Progenitor cell of endocrine pancreas (in vitro differentiated cells): ENCODE measurements at regions not wholly inside any gene's neighbourhood (a gene's known extent, or its start where the extent isn't known, plus 50 kb on each side); places are given as distances from the start of the nearest gene placed in this dataset.

ENCODE experiments used
- DNase-seq: peaks from one replicate; pipeline ENCODE4 v3.0.0; 2021; ENCODE audit warnings: low spot score; ENCODE audit not compliant: unreplicated experiment
- H3K27ac Mint-ChIP-seq: 2 replicates; pipeline ENCODE4 v1.8.0; 2021; ENCODE audit warnings: mild to moderate bottlenecking, moderate library complexity, mixed read lengths
- H3K27me3 Mint-ChIP-seq: 2 replicates; pipeline ENCODE4 v1.8.0; 2021; ENCODE audit warnings: mixed read lengths
- H3K36me3 Mint-ChIP-seq: 2 replicates; pipeline ENCODE4 v1.8.0; 2022; ENCODE audit warnings: mixed read lengths; ENCODE audit not compliant: insufficient read depth
- H3K4me1 Mint-ChIP-seq: 2 replicates; pipeline ENCODE4 v1.8.0; 2021; ENCODE audit warnings: low read depth, mixed read lengths
- H3K4me3 Mint-ChIP-seq: 2 replicates; pipeline ENCODE4 v1.8.0; 2021; ENCODE audit warnings: low read depth, mild to moderate bottlenecking, moderate library complexity, mixed read lengths
- H3K9me3 Mint-ChIP-seq: 2 replicates; pipeline ENCODE4 v1.8.0; 2021; ENCODE audit warnings: low read depth, mixed read lengths
- CTCF ChIP-seq: fragments of 200-600 bp; sonication (generic); IDR thresholded peaks from one replicate; pipeline ENCODE4 v1.5.0; 2021; ENCODE audit warnings: antibody characterized with exemption, mild to moderate bottlenecking; ENCODE audit not compliant: unreplicated experiment

DNA sequence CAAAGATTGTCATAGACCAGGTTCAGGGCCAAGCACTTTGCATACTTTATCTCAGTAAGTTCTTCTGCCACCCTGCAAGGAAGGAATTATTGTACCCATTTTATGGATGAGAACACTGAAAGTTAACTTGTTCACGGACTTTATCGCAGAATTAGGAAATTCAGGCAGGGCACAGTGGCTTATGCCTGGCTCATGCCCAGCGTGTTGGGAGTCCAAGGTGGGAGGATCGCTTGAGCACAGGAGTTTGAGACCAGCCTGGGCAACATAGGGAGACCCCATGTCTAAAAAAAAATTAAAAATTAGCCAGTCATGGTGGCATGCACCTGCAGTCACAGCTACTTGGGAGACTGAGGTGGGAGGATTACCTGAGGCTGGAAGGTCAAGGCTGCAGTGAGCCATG is 72.4 kb downstream of the MFAP3 start:
- Mint-ChIP-seq H3K9me3 (no peaks in the 10 kb centered on the region), H3K36me3 (no peaks in the 10 kb centered on the region), H3K27ac (no peak overlapping the region), H3K27me3 (peaks cover 41% of the 10 kb centered on the region), H3K4me3 (no peak overlapping the region), H3K4me1 (no peaks in the 10 kb centered on the region)
- DNase-seq: no peak
- no peak for TF ChIP-seq CTCF

- Mint-ChIP-seq H3K27ac (no peak overlapping the region), H3K4me3 (no peak overlapping the region), H3K36me3 (no peaks in the 10 kb centered on the region), H3K4me1 (no peaks in the 10 kb centered on the region), H3K9me3 (no peaks in the 10 kb centered on the region), H3K27me3 (peaks cover 47% of the 10 kb centered on the region)
- DNase-seq: no peak
- TF ChIP-seq CTCF: no peak
These were observed 73.5 kb downstream of the MFAP3 start for GRCh38 chr5:154112255-154112654.

DNA sequence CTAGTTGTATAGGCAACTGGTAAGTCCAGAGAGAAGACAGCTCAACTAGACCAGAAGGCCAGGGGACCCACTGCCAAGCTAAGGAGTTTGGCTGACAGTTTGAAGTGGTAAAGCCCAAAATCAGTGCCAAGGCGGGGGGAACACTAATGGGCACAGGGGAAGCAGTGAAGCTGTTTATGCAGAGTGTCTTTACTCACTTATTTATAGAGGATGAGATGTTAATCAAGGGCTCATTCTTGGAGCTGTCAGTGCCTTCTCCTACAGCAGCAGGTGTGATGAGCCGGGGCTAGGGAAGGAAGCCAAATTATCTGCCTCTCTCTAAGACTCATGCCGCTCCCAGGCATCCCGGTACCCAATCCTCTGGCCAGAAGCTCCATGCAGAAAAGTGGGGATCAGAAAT is 75.2 kb upstream of the GALNT10 start:
- H3K4me3 Mint-ChIP-seq: no peak overlapping the region
- no peak for TF ChIP-seq CTCF
- no peaks in the 10 kb centered on the region for H3K4me1 Mint-ChIP-seq
- DNase-seq: no peak
- no peaks in the 10 kb centered on the region for H3K36me3 Mint-ChIP-seq
- peaks cover 36% of the 10 kb centered on the region for H3K27me3 Mint-ChIP-seq
- no peak overlapping the region for H3K27ac Mint-ChIP-seq
- no peaks in the 10 kb centered on the region for H3K9me3 Mint-ChIP-seq

GRCh38 chr5:154117050-154117449 is 73.5 kb upstream of the GALNT10 start:
- Mint-ChIP-seq H3K27ac (no peak overlapping the region), H3K36me3 (no peaks in the 10 kb centered on the region), H3K27me3 (peaks cover 26% of the 10 kb centered on the region), H3K9me3 (no peaks in the 10 kb centered on the region), H3K4me3 (no peak overlapping the region), H3K4me1 (no peaks in the 10 kb centered on the region)
- TF ChIP-seq CTCF: no peak
- no peak for DNase-seq

DNA sequence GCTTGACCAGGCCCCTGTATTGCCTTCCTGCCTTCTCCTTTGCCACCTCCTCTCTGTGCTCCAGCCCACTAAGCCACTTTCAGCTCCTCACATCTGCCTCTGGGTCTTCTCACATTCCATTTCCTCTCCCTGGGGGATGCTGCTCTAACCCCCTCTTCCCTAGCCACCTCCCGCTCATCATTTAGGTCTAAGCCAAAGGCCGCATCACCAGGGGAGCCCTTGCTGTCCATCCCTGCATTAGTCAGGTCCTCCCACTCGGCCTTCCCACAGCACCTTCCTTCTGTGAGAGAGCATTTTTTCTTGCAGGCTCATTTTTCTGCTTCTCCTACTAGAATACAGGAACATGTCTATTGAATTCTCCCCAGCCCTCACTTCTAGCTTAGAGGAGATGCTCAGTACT is 72.6 kb upstream of the GALNT10 start:
- Mint-ChIP-seq H3K9me3 (no peaks in the 10 kb centered on the region), H3K27me3 (peaks cover 23% of the 10 kb centered on the region), H3K4me1 (no peaks in the 10 kb centered on the region), H3K27ac (no peak overlapping the region), H3K36me3 (no peaks in the 10 kb centered on the region), H3K4me3 (no peak overlapping the region)
- no peak for TF ChIP-seq CTCF
- DNase-seq: no peak
